Adrenal gland (tissue), 5 donors: ENCODE measurements at regions not wholly inside any gene's neighbourhood (a gene's known extent, or its start where the extent isn't known, plus 50 kb on each side); places are given as distances from the start of the nearest gene placed in this dataset.

Experiments used
- CTCF ChIP-seq, 6 experiments: fragments of 450-650 bp in 4 of 6; fragments of 200-600 bp in 2 of 6; sonication (generic) in 1 of 6; IDR thresholded peaks; 1 replicate in 5 of 6; 2 replicates in 1 of 6; pipeline versions ENCODE4 v1.5.1 to v1.8.0; 2016 to 2021; ENCODE audit warnings: antibody characterized with exemption in 6 of 6, mild to moderate bottlenecking in 2 of 6, moderate library complexity in 1 of 6
- POLR2A ChIP-seq, 2 donors: fragments of 450-650 bp; IDR thresholded peaks; one replicate each; pipeline ENCODE4 v1.6.1; 2017; ENCODE audit warnings: antibody characterized with exemption in 2 of 2, mild to moderate bottlenecking in 2 of 2, moderate library complexity in 1 of 2
- donor health status: DM: no; HTN: no; CAD: no.

GRCh38 chr2:194116861-194117260 is 1540.2 kb upstream of the SLC39A10 start:
- TF ChIP-seq CTCF (IDR thresholded peaks at IDR 0.05): no peak
- no peak for TF ChIP-seq POLR2A (IDR thresholded peaks at IDR 0.05)
